K562 (cell line): ENCODE measurements at regions not wholly inside any gene's neighbourhood (a gene's known extent, or its start where the extent isn't known, plus 50 kb on each side); places are given as distances from the start of the nearest gene placed in this dataset.

Experiments used
- ATAC-seq: fragments of 200-7000 bp; cut with Tn5 transposase; 3 replicates; pipeline ENCODE4 v1.9.1; 2020; ENCODE audit warnings: moderate library complexity
- BruUV-seq: library from RNA; stranded (reverse); fragments of 400-500 nt; replicated peaks from 2 replicates; lab custom pipeline; 2021; lab: Mats Ljungman, UMichigan
- CTCF ChIA-PET: fragments of 300-600 bp; formaldehyde crosslinking; extraction: SDS; loops from one replicate; lab custom pipeline; 2021; ENCODE audit warnings: low intra/inter-chr PET ratio; lab: Yijun Ruan, JAX
- POLR2A ChIA-PET: fragments of 300-600, 350-650 bp; sonication (Branson Sonifier 250); formaldehyde crosslinking; extraction: SDS; loops from one replicate; lab custom pipeline; 2021; ENCODE audit warnings: antibody characterized with exemption, inconsistent platforms; lab: Yijun Ruan, JAX
- DNase-seq, 4 experiments: peaks; one replicate each; pipeline versions ENCODE4 v3.0.0 to v3.0.0-alpha.2; 2011 to 2018; ENCODE audit warnings: low spot score in 3 of 4, mixed read lengths in 3 of 4; ENCODE audit errors: extremely low read depth in 1 of 4
- FAIRE-seq: peaks from 2 replicates; lab custom pipeline; 2011; peaks lifted over from hg19 to GRCh38; lab: Jason Lieb, UNC
- H2AFZ ChIP-seq: 2 replicates; pipeline ENCODE4 v1.6.0; 2011; ENCODE audit warnings: low read depth, low read length, control low read depth, inconsistent platforms
- H3K27ac ChIP-seq: fragments of 200-600 bp; 3 replicates; pipeline ENCODE4 v1.8.0; 2011; ENCODE audit warnings: low read depth, mild to moderate bottlenecking, control low read depth, inconsistent platforms, low read length, moderate library complexity, mixed read lengths; ENCODE audit errors: extremely low read depth
- H3K27me3 ChIP-seq, 2 experiments: fragments of 300-600 bp in 1 of 2; 2 replicates in 1 of 2; 3 replicates in 1 of 2; pipeline versions ENCODE4 v1.6.0 to v1.8.0; 2011; ENCODE audit warnings: inconsistent platforms in 2 of 2, low read length in 2 of 2, mild to moderate bottlenecking in 1 of 2, mixed read lengths in 1 of 2, moderate library complexity in 1 of 2; ENCODE audit not compliant: control insufficient read depth in 2 of 2, insufficient read depth in 2 of 2
- H3K36me3 ChIP-seq: fragments of 300-600 bp; 3 replicates; pipeline ENCODE4 v1.8.0; 2011; ENCODE audit warnings: mild to moderate bottlenecking, low read length, inconsistent platforms; ENCODE audit not compliant: control insufficient read depth, insufficient read depth
- H3K4me1 ChIP-seq, 2 experiments: fragments of 200-600 bp in 1 of 2; replicated peaks in 1 of 2; 2 replicates in 1 of 2; 3 replicates in 1 of 2; pipeline versions ENCODE4 v1.5.1 to v1.8.0; 2011; ENCODE audit warnings: inconsistent platforms in 2 of 2, low read length in 2 of 2, mild to moderate bottlenecking in 1 of 2, mixed read lengths in 1 of 2, moderate library complexity in 1 of 2; ENCODE audit not compliant: control insufficient read depth in 2 of 2, insufficient read depth in 2 of 2
- H3K4me2 ChIP-seq: 2 replicates; pipeline ENCODE4 v1.6.1; 2011; ENCODE audit warnings: low read length, control low read depth, inconsistent platforms, mixed read lengths; ENCODE audit not compliant: insufficient read depth
- H3K4me3 ChIP-seq: fragments of 200-600 bp; sonication (generic), shearing (Covaris generic); 2 replicates; pipeline ENCODE4 v1.5.1; 2016; ENCODE audit warnings: control low read depth, inconsistent platforms
- H3K79me2 ChIP-seq: fragments of 200-600 bp; 3 replicates; pipeline ENCODE4 v1.8.0; 2011; ENCODE audit warnings: low read length, inconsistent platforms; ENCODE audit not compliant: control insufficient read depth, insufficient read depth
- H3K9ac ChIP-seq, 2 experiments: 2 replicates each; pipeline versions ENCODE4 v1.6.0 to v1.6.1; 2011; ENCODE audit warnings: low read depth in 2 of 2, low read length in 2 of 2, control low read depth in 1 of 2, inconsistent platforms in 1 of 2, mild to moderate bottlenecking in 1 of 2, mixed read lengths in 1 of 2; ENCODE audit not compliant: insufficient read depth in 1 of 2
- H3K9me1 ChIP-seq: one replicate; pipeline ENCODE4 v1.6.0; 2011; ENCODE audit warnings: inconsistent platforms, mild to moderate bottlenecking, low read length, moderate library complexity; ENCODE audit not compliant: control insufficient read depth, insufficient read depth
- H3K9me3 ChIP-seq: replicated peaks from 2 replicates; pipeline ENCODE4 v1.5.1; 2011; ENCODE audit warnings: low read depth, low read length, inconsistent platforms; ENCODE audit not compliant: control insufficient read depth, insufficient read depth
- H4K20me1 ChIP-seq: replicated peaks from 2 replicates; pipeline ENCODE4 v1.6.1; 2011; ENCODE audit warnings: low read length, inconsistent platforms, mixed read lengths; ENCODE audit not compliant: control insufficient read depth, insufficient read depth
- ARID3A ChIP-seq: IDR thresholded peaks from 2 replicates; pipeline ENCODE4 v1.6.1; 2012; ENCODE audit warnings: low read depth, low read length, improper control_type of control experiment, borderline replicate concordance
- ARNT ChIP-seq, 2 experiments: fragments of 450-650 bp; IDR thresholded peaks; 2 replicates each; pipeline ENCODE4 v1.6.1; 2016; ENCODE audit warnings: mild to moderate bottlenecking in 1 of 2
- BDP1 ChIP-seq: IDR thresholded peaks from 3 replicates; pipeline ENCODE4 v1.6.1; 2011; ENCODE audit not compliant: insufficient read length, insufficient read depth
- CBX8 ChIP-seq: fragments of 200-600 bp; sonication (generic); IDR thresholded peaks from 2 replicates; pipeline ENCODE4 v1.6.1; 2012; ENCODE audit warnings: borderline replicate concordance, mixed run types, low read depth, mild to moderate bottlenecking, moderate library complexity, mixed read lengths, low read length, control low read depth, inconsistent platforms; ENCODE audit not compliant: poor library complexity, severe bottlenecking; ENCODE audit errors: extremely low read depth
- CC2D1A ChIP-seq: fragments of 450-650 bp; IDR thresholded peaks from 2 replicates; pipeline ENCODE4 v1.6.1; 2017; ENCODE audit warnings: mild to moderate bottlenecking
- MBD2 ChIP-seq: sonication (generic); IDR thresholded peaks from 2 replicates; pipeline ENCODE4 v1.6.1; 2016; ENCODE audit warnings: low read depth, borderline replicate concordance
- MEF2D ChIP-seq: conservative IDR thresholded peaks from 2 replicates; pipeline ENCODE4 v1.6.1; 2016; ENCODE audit warnings: low read depth, missing genetic modification characterization, missing compliant biosample characterization
- MTA2 ChIP-seq: fragments of 450-650 bp; IDR thresholded peaks from 2 replicates; pipeline ENCODE4 v1.6.1; 2016; ENCODE audit warnings: low read depth
- NFRKB ChIP-seq: fragments of 450-650 bp; IDR thresholded peaks from 2 replicates; pipeline ENCODE4 v1.6.1; 2016; ENCODE audit warnings: low read depth
- UBTF ChIP-seq, 2 experiments: IDR thresholded peaks; 2 replicates each; pipeline ENCODE4 v1.6.1; 2012; ENCODE audit warnings: improper control_type of control experiment in 2 of 2, low read depth in 2 of 2, low read length in 2 of 2, borderline replicate concordance in 1 of 2
- ZEB2 ChIP-seq: fragments of 450-650 bp; IDR thresholded peaks from 2 replicates; pipeline ENCODE4 v1.6.1; 2016
- ZNF146 ChIP-seq: IDR thresholded peaks from one replicate; pipeline ENCODE4 v1.6.1; 2018; ENCODE audit warnings: missing compliant biosample characterization; ENCODE audit not compliant: unreplicated experiment
- ZNF354B ChIP-seq: fragments of 250-450 bp; sonication (Bioruptor Pico); IDR thresholded peaks from 2 replicates; pipeline ENCODE4 v1.4.0; 2020
- ZNF717 ChIP-seq: fragments of 250-450 bp; sonication (Bioruptor Pico); IDR thresholded peaks from 2 replicates; pipeline ENCODE4 v1.5.0; 2021
- WGBS: fragments of 100-300 bp; shearing (Covaris generic); methylation state at CpG from one replicate; pipeline ENCODE4 v1.1.6; 2016; ENCODE audit warnings: low coverage, mixed read lengths; ENCODE audit not compliant: insufficient coverage; ENCODE audit errors: missing lambda C conversion rate; 5-methylcytosine and 5-hydroxymethylcytosine counted together
- in situ Hi-C: fragments of 300-500 bp; cut with MboI; formaldehyde crosslinking; loops from 4 replicates; pipeline ENCODE4 v1.15.0; 2018; ENCODE audit warnings: inconsistent platforms, mixed read lengths
- intact Hi-C: fragments of 100-400 bp; cut with micrococcal nuclease; formaldehyde crosslinking; loops from 2 replicates; pipeline ENCODE4 v1.14.2; 2022

GRCh38 chr7:68438811-68439210 is 1159.5 kb upstream of the AUTS2 start:
- Histone ChIP-seq H3K9me3 (no peaks in the 10 kb centered on the region), H3K27ac (no peak overlapping the region), H3K36me3 (no peaks in the 10 kb centered on the region), H3K4me3 (no peak overlapping the region), H3K27me3 (no peaks in the 10 kb centered on the region), H3K9me1 (no peaks in the 10 kb centered on the region), H3K4me1 (no peaks in the 10 kb centered on the region), H3K9ac (no peak overlapping the region), H3K79me2 (no peaks in the 10 kb centered on the region), H3K4me2 (no peak overlapping the region), H4K20me1 (no peaks in the 10 kb centered on the region), H2AFZ (no peak overlapping the region)
- DNase-seq (no peak), ATAC-seq (no peak), FAIRE-seq (no peak)
- in situ Hi-C loops (no loop called here), intact Hi-C loops (no loop called here)
- no TSS peak for BruUV-seq
- ChIA-PET POLR2A (no interaction called here), CTCF (no interaction called here)
- TF ChIP-seq MEF2D: no peak
- peak; percentile 26 for TF ChIP-seq ZNF146 (CRISPR knock-in tag)

- no TSS peak for BruUV-seq
- intact Hi-C loops (no loop called here), in situ Hi-C loops (no loop called here)
- DNase-seq: no peak
- H3K27ac ChIP-seq: no peak overlapping the region
- TF ChIP-seq UBTF (IDR thresholded peaks at IDR 0.05; ENCODE audit: borderline replicate concordance in 1 of 2, low read depth in 2 of 2, low read length in 2 of 2) (no peak), ZNF354B (CRISPR knock-in tag) (no peak), CC2D1A (no peak), ZNF717 (CRISPR knock-in tag) (no peak), CBX8 (no peak), MTA2 (no peak), BDP1 (no peak), ZEB2 (no peak), ARNT (IDR thresholded peaks at IDR 0.05) (no peak), ARID3A (no peak), MBD2 (no peak), NFRKB (no peak)
- no peaks in the 10 kb centered on the region for H3K27me3 ChIP-seq
- H3K4me3 ChIP-seq: no peak overlapping the region
- H2AFZ ChIP-seq: no peak overlapping the region
- ChIA-PET POLR2A (no interaction called here), CTCF (no interaction called here)
- H3K9me1 ChIP-seq: no peaks in the 10 kb centered on the region
- no peak overlapping the region for H3K9ac ChIP-seq
- 0% methylated on average over 1 of the region's 1 CpG for WGBS
- no peak for ATAC-seq
- H3K79me2 ChIP-seq: no peaks in the 10 kb centered on the region
- H3K4me2 ChIP-seq: no peak overlapping the region
- no peaks in the 10 kb centered on the region for H3K36me3 ChIP-seq
- no peaks in the 10 kb centered on the region for H3K9me3 ChIP-seq
- no peaks in the 10 kb centered on the region for H3K4me1 ChIP-seq
- no peak for FAIRE-seq
- H4K20me1 ChIP-seq: no peaks in the 10 kb centered on the region
Observed at GRCh38 chr7:68439897-68440296, 1158.4 kb upstream of the AUTS2 start.
